ENCODE measurements at regions not wholly inside any gene's neighbourhood (a gene's known extent, or its start where the extent isn't known, plus 50 kb on each side); places are given as distances from the start of the nearest gene placed in this dataset.
"Not testable (repeated sequence)": the region's sequence is repeated elsewhere in the genome, so short reads cannot be mapped to it uniquely, and the experiment has no call there.

DNA sequence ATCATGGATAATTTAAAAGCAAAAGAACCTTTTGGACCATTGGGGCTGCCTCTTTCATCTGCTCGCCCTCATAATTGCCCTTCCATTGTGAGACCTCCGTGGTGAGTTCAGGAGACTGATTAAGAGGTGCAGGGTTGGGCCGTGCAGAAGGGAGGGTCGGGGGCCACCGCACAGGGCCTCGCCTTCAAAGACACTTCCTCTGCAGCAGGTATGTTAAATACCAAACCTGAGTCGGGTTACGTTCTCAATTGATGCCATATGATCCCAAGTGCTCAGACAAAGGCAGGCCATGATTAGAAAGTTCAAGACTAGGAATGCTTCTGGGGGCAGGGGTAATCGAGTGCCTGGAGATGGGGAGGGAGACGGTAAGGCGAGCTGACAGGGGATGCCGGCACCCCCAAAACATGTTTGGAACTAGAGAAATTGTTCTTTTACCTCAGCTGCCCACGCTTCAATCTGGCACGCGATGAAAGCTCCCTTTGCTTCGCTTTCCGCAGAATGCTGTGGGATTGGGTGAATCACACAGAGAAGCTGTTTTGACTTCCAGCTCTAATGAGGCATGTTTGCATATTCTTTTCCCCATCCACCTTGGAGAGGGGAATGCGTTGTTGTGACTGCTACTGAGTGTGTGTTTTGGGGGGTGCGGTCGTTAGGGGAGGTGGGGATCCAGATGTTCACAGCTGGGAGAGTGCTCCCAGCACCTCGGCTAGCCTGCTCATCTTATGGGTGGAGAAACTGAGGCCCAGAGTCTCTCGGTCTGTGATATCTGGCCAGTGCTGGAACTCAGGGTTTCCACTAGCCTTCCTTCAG is 309.1 kb downstream of the MYCN start:
- no peak for DNase-seq

- no peak for DNase-seq
These were observed 308.3 kb downstream of the MYCN start for GRCh38 chr2:16248571-16249105.

GRCh38 chr2:16247326-16248122 is 307.2 kb downstream of the MYCN start:
- no peak for DNase-seq

DNA sequence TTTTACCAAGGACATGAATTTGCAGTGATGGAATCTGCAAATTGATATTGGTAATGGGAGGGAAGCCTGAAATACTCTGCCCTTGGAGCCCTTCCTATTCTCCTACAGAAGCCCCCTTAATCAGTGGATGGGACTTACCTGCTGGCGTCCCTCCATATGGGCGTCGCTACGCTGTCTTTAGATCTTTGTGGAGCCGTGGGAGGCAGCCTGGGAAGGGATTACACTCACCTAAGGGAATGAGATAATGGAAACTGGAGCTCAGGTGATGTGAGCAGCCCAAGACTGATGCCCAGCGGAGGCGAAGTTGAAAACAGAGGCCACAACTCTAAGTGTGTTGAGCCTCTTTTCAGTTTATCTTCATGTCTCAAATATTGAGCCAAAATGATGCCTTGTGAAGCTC is 306.6 kb downstream of the MYCN start:
- no peak for DNase-seq

GRCh38 chr2:16246281-16246850 is 306.0 kb downstream of the MYCN start:
- no peak for DNase-seq

DNA sequence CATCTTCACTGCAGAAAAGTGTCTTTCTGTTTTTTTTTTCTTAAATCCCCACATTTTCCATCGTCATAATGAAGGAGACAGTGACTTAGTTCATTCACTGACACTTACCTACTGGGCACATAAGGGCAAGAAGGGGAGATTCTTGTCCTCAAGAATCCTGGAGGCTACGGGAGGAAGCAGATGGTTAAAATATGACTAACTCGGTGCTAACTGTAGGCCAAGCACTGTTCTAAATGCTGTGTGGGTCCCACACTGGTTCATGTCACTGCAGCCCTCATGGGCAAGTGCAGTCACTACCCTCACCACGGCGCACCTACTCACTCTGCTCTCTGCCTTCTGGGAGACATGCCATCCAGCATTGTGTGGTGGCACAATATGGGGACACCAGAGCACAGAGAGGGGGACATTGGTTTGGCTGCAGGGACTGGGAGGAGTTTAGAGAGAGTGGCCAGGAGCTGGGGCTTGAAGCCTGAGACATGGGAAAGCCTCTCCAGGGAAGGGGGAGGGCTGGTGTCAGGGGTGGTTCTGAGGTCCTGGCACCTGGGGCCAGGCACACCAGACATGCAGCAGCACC is 305.2 kb downstream of the MYCN start:
- no peak for DNase-seq

DNA sequence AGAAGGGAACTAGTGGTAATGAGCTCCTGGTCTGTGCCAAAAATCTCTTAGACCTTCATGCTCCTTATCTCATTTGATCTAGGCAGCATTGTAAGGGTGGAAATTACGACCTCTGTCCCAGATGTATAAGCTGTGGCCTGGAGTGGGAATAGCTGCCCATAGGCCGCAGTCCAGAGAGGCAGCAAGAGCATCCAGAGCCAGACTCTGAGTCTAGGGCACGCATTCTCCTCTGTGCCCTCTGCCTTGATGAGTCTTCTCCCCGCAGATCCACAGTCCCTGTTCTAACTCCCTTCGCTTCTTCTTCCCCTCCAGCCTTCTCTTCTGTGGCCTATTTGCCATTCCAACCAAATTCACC is 304.6 kb downstream of the MYCN start:
- no peak for DNase-seq

- DNase-seq = no peak
These were observed 304.0 kb downstream of the MYCN start for GRCh38 chr2:16244153-16244965.

DNA sequence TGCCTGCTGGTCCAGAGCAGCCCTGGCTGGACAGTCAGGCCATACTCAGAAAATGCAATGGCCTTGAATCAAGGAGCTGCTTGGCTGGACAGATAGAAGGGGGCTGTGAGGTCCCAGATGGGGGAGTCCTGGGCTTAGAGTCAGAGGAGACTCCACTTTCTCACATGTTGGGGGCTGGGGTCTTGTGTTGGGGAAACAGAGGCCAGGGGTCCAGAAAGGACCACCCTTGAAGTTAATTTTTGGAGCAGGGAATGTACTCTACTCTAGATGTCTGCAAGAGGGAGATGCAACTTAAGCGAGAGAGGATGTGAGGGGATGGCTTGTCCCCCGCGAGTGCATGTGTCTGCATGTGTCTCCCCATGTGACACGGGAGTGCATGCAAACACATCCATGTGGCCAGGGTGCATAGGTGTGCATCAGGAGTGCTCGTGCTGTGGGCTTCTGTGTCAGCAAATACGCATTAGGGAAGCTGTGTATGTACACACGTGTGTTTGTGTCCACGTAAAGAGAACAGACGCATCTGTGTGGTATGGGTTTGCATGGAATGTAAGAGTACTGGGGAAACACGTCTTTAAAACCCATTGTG is 303.2 kb downstream of the MYCN start:
- DNase-seq = no peak

DNA sequence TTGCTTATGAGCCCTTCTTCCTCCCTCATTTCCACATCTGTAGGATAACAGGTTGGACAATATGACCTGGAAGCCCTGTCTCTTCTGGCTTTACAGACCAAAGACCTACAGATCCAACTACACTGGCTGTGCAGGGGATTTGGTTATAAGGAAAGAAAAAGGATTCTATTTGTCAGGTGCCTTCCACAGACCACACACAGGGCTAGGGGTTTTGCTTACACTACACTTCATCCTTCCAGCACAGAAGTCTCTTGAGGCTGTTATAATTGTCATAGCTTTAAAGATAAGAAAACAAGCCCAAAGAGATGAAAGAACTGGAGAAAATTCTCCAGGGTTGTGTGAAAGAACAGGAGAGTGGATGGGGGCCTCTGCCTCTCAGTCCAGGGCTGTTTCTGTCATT is 302.6 kb downstream of the MYCN start:
- DNase-seq = no peak

GRCh38 chr2:16241166-16242160 is 301.1 kb downstream of the MYCN start:
- DNase-seq = no peak

- no peak for DNase-seq
These were observed 300.1 kb downstream of the MYCN start for GRCh38 chr2:16240402-16240801.

DNA sequence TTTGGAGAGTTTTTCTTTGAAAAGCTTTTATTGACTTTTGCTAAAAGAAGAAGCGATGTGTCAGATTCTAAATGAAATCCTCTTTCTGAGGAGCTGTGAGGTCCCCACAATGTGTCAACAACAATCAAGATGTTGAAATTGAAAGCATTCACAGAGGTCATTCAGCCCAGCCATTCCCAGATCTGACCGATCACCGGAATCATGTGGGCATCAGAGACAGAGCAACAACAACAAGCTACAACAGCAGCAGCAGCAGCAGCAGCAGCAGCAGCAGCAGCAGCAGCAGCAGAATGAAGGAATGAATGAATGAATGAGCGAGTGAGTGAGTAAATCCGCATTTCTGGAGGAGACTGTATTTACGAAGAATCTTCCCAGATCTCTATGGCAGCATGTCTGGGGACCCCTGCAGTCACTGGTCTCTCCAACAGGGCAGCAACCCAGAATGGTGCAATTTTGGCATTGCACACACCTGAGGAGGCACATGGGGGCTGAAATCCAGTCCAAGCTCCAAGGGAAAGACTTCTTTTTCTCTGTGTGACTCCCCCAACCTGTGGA is 299.0 kb downstream of the MYCN start:
- no peak for DNase-seq

GRCh38 chr2:16238786-16239185 is 298.4 kb downstream of the MYCN start:
- no peak for DNase-seq

DNA sequence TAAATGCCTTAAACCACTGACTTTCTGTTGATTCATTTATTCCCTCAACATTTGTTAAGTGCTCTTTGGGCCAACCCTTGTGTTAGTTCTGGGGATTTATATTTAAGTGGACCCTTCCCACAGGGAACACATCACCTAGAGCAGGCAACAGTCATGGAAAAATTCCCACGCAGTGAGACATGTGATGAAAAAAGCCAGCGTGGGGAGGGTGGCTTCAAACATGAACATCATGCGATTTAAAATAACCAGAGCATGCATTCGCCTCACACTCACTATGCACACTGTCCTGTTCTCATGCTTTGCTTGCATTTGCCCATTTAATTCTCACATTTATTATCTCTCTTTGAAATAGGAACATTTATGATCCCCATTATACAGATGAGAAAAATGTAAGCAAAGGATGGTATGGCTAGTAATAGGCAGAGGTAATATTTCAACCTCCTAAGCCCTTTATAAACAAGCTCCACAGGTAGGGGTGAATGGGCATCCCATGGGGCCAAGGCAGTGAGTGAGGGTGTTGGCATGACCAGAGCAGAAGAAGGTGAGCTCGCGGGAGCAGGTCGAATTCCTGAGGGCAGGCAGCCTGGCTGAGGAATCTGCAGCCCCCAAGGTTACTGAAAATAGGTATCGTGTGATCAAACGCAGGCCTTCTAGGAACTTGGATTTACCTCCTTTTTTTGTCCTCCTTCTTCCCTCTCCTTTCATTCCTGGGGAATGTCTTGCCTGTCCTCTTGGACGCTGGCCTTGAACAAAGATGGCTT is 297.8 kb downstream of the MYCN start:
- no peak for DNase-seq

- DNase-seq = no peak
These were observed 295.4 kb downstream of the MYCN start for GRCh38 chr2:16235747-16236146.

GRCh38 chr2:16235291-16235690 is 294.9 kb downstream of the MYCN start:
- DNase-seq = not testable (repeated sequence)

DNA sequence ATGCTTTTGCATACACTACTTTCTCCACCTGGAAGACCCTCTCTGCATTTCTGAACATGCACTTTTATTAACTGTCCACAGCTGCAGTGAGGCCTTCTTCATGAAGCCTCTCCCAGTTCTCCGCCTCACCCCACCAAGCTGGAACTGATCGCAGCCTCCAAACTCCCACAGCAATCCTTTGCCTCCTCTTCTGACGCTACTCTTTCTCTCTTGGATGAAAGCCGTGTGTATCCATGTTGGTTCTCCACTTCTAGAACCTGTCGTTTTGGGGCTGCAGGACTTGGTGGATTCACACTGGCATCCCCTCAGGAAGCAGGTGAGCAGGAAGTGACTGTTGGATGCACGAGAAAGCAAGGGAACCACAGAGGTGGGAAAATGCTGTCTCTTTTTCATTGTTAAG is 288.6 kb downstream of the MYCN start:
- no peak for DNase-seq

GRCh38 chr2:16228471-16228870 is 288.1 kb downstream of the MYCN start:
- no peak for DNase-seq
